ENCODE measurements at regions not wholly inside any gene's neighbourhood (a gene's known extent, or its start where the extent isn't known, plus 50 kb on each side); places are given as distances from the start of the nearest gene placed in this dataset.

- TF ChIP-seq CTCF (IDR thresholded peaks at IDR 0.05) (no peak), POLR2A (IDR thresholded peaks at IDR 0.05) (no peak)
Observed at GRCh38 chr6:104473021-104473429, 386.7 kb downstream of the HACE1 start.

All from tibial nerve (tissue), 3 donors.